CMK (cell line): ENCODE measurements at regions not wholly inside any gene's neighbourhood (a gene's known extent, or its start where the extent isn't known, plus 50 kb on each side); places are given as distances from the start of the nearest gene placed in this dataset.
"Not testable (repeated sequence)": the region's sequence is repeated elsewhere in the genome, so short reads cannot be mapped to it uniquely, and the experiment has no call there.

ENCODE experiments used
- DNase-seq: peaks from one replicate; pipeline ENCODE4 v3.0.0-alpha.2; 2010; ENCODE audit warnings: low read depth

DNA sequence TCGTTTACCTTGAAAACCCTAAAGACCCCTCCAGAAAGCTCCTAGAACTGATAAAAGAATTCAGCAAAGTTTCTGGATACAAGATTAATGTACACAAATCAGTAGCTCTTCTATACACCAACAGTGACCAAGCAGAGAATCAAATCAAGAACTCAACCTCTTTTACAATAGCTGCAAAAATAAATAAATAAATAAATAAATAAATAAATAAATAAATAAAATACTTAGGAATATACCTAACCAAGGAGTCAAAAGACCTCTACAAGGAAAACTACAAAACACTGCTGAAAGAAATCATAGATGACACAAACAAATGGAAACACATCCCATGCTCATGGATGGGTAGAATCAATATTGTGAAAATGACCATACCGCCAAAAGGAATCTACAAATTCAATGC lies 186.8 kb upstream of the EOLA2 start:
- DNase-seq: not testable (repeated sequence)

DNA sequence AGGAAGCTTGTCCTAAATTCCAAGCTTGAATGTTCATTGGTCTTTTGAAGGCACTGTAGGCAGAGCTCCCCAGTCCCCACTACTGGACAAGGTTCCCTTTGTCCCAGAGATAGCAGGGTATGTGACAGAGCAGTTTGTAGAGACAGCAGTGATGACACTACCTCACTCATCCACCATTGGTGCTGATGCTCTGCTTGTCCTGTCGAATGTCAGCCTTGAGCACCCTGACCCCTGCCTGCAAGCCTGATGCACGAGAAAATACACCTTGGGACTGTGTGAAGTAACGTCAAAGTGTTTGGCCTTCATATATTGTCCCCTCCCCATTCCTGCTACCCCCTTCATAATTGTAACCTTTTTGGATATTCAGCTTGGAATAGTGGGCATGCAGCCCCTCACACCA lies 188.9 kb upstream of the EOLA2 start:
- DNase-seq: no peak

DNA sequence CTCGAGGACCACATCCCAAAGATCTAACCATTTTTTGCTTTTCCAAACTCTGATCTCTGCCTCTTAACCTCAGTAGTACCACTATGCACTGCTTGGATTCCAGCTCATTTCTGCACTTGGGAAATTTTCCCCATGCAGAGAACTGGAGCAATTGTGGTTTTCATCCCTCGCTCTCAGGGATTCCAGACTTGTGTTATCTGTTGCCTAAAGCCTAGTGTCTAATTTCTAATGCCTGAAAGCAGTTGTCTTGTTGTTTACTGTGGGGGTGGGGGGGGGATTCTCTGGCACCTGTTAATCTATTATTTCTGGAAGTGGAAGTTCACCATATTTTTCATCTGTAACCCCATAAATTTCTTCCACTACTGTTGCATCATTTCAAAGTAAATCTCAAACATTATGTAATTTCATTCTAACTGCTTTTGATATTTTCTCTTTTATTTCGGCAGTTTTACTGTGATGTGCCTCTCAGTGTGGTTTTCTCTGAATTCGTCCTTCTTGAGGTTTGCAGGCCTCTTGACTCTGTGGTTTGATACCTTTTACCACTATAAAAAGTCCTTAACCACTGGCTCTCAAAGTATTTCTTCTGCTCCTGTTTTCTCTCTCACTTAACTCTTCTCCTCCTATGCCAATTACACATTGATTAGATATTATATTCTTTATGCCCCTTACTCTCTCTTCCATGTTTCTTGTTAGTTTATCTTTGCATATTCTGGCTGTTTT lies 205.6 kb upstream of the EOLA2 start:
- DNase-seq: no peak

DNA sequence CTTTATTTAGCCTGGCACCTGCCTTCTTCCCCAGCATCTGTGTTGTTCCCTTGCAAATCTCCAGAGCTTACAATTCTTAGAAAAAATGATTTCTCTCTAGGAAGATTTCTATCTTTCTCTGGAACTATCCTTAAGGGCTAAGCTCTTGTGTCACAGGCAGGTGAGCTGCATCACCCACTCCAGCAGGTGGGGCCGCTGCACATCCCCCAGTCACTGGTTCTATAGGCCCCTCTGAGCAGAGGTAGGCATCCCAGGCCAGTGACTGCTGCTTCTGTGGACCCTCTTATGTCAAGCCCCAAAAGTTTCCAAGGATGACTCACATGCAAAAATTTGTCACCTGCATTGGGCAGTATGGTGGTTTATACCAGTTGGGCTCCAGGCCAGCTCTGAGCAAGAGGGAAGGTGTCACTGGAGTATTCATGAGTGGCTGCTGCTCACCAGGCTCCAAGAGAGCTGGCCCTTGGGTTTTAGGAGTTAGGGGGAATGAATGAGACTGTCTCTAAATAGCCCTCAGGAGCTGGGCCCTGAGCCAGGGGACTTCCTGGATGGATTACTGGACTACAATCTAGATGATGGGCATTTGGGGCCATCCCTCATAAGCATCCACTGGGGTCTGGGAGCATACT lies 208.1 kb upstream of the EOLA2 start:
- no peak for DNase-seq

DNA sequence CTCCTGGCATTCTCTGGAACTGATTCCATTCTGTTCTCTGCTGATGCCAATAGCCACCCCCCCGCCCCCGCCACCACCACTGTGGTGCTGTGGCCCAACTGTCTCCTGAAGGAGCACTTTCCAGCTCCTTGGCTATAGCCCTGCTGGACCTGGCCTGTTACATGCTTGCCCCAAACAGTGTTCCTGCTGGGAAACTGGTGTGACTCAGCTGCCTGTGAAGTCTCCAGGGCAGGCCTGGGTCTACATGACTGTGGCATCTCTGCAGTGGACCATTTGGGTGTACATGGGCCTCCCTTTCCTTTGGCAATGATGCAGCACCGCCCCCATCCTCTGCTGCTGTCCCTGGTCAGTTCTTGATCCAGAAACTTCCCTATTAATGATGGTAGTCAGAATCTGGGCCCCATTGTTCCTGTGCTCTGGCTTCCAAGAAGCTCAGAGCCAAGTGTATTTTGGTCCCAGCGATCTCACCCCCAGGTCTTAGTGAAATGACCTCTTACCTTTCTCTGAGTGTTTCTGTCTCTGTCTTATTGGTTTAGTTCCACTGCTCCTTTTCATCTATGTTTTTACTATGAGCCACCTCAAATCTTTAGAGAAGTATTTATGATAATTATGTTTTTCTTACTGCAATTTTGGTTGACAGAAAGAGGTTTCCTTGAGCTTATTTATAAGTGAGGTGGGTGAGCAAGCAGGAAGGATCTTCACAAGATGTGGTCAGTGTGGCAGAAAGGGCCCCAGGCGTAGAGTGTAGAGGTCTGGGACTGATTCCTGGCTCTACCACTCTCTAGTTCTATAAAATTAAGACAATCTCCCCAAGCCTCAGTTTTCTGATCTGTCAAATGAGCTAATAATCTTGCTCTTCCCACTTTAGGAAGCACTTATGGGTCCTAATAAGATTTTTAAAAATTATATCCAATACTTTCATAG lies 210.7 kb upstream of the EOLA2 start:
- DNase-seq: no peak

DNA sequence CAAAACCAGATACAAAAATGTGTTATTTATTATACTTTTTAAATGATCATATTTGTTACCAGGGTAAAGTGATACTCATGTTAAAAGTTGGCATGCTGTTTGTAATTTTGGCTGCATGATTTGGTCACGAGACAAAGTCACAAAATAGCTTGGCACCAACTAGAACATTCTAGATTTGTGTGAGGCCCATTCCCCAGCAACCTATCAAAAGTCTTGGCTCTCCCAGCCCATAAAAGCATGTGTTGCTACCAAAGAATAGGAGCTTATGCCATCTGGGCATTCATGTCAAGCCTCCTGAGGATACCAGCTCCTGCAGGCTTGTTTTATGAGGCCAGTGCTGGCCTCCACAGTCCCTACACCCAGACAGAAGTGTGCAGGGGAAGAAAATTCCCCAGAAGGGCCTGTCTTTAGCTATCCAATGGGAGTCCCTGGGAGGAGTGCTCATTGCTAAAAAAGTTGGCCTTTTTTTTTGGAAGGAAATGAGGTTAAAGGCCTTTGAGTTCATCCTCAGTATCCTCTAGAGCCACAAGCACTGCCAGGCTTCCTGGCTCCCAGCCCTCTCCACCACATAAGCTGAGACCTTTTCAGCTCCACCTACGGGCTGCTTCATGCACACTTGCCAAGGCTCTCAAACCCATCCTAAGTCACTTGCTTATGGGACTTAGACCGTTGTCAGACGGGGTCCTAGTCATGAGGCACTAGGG lies 211.9 kb upstream of the EOLA2 start:
- no peak for DNase-seq

DNA sequence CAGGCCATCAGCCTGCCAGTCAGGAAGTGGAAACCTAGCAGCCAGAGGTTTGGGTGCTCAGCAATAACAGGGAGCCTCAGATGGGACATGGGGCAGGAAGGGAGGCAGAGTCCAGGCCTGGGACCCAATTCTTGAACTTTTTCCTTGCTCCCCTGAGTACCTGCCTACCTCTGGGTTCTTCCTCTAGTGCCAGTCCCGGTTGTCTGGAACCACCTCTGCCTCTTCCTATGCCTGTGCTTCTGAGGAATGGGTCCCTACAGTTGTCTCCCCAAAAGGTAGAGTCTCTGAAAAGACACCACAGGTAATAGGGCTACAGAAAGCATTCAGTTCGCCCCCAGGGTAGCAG lies 212.4 kb upstream of the MAMLD1 start:
- DNase-seq: no peak

DNA sequence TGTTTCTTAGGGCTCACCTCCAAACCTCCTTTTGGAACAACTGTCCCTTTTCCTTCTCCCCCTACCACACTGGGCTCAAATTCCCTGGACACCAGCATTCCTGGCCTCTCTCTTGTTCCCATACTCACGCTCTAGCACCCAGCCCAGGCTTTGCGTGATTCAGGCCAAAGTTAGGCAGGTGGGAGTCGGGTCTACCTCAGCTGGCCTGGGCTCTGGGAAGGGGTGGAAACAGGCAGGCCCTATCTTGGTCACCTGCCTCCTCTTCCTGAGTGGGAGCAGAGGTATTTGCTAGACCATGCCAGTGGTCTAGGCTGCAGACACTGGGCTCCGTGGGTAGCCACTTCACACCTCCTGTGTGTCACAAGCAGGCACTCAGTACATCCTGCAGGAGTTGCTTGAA lies 211.1 kb upstream of the MAMLD1 start:
- DNase-seq: no peak

DNA sequence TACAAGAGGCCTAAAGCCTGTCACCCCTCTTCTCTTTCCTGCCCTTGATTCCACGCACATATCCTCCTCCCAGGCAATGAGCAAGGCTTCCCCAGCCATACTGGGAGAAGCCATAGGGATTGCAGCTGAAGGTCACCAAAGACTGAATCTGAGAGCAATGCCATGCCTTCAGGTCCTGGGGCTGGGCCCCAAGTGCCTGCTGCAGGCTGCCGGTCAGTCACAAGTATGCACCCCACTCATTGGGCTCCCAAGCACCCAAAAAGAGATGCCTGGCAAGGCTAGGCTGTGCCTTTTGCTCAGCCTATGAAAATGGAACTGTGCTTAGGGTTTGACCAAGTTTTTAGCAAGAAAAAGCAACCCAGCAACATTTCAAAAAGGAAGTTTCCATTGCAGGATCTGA lies 210.6 kb upstream of the MAMLD1 start:
- DNase-seq: no peak

DNA sequence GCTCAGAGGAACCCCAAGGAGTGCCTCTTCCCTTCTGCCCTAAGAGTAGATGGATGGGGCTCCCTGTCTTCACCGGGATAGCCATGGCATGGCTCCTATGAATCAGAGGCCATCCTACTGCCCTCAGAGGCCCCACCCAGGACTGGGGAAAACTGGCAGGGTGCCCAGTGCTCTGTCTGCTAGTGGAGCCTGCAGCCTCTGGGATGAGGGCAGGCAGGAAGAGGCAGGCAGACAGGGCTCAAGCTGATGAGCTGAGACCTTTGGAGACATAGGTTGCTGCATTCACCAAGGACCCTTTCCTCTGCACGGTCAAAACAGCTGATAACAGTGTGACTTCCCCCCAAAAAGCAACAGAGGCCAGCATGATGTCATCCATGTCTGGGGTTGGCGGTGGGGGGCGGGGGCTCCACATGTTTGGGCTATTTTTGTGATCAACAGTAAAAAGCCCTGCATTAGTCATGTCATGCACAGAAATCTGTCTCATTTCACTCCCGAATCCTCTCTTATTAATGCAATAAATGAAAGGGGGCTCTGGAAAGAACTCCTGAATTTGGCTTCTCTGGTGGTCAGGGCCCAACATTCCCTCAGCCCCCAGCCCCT lies 207.6 kb upstream of the MAMLD1 start:
- DNase-seq: no peak

DNA sequence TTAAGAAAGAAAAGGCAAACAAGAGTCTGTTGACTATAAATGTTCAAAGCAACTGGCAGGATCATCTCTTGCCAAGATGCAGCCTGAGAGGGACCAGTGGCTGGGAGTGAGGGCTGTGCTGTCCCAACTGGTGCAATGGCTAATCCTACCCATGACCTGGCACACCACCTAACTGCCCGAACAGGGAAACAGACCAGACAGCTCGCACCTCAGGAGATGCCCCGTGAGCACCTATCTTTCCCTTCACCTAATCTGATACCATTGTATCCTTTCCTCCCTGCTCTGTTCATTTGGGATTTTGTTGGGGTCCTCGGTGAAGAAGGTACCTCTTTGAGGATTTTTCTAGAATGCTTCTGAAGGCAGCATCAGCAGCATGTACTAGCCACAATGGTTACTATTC lies 206.5 kb upstream of the MAMLD1 start:
- DNase-seq: no peak

DNA sequence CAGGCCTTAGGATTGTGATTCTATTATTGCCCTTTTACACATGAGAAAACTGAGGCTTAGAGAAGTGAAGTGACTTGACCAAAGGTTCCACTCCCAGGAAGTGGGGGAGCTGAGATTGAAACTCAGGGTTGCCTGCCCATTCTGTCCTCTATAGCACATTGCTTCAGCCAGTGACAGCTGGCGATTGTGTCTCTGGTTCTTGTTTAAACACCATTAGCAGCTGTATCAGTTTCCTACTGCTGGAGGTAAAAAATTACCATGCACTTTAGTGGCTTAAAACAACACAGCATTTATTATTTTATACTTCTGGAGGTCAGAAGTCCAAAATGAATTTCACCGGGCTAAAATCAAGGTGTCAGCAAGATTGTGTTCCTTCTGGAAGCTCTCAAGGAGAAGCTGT lies 205.8 kb upstream of the MAMLD1 start:
- no peak for DNase-seq

DNA sequence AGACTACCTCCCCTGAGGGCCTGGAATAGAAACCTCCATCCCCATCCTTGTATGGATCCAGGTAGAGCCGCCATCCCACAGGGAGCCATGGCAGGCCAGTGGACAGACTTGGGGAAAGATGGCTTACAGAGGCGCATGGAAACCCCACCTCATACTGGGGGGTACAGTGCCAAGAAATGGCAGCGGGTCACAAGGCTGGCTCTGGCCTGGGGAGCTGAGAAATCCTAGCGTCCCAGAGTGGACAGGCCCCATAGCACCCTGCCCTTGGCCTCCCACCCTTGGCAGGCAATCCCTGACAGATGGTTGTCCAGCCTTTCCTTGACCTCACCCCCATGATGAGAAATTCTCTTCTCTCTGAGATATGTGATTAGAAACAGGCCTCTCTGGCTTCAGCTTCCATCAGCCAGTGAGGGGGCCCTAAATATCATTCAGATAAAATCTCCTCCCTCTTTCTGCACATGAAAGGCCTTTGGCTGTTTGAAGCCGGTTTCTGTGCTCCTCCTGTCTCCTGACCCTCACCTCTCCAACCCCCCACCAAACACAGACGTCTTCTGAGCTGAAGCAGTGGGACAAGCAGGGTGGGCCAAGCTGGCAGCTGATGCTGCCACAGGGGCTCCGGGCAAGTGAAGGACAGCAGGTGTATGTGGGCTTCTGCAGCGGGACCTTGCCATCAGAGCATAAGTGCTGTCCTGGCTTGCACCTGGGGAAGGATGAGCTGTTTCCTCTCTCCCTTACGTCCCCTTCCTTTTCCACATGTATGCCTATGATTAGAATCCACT lies 204.4 kb upstream of the MAMLD1 start:
- DNase-seq: no peak

DNA sequence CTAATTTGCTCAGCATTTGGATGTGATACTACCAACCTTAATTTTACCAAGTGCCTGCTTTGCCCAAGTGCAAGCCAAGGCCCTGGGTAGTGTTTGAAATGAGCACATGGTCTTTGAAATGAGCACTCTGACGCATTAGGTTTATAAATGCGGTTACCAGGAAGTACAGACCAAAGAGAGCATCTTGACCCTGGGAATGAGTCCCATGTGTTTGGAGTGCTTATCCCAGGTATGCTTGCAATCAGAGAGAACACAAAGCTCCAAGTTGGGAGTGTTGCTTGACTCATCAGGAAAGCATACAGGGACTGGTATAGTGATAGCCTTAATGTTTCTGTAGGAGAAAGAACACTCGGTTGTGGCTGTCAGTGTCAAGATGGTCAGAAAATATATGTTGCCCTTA lies 203.6 kb upstream of the MAMLD1 start:
- DNase-seq: no peak

DNA sequence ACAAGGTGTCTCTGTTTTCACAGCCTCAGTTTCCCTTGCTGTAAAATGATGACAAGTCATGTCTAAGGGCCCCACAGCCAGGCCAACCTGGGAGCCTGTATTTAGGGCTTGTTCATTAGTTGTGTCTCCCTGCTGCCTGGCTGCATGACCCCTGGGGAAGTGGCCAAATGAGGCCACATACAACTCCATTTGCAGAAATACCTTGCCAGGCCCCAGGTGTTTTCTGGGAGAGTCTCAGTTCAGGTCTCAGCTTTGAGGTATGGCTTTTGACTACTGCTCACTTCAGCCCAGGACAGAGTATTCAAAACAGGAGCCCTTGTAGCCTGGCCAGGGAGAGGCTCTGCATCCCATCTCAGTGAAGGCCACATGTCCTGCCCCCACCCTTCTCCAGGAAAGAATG lies 202.5 kb upstream of the MAMLD1 start:
- no peak for DNase-seq

DNA sequence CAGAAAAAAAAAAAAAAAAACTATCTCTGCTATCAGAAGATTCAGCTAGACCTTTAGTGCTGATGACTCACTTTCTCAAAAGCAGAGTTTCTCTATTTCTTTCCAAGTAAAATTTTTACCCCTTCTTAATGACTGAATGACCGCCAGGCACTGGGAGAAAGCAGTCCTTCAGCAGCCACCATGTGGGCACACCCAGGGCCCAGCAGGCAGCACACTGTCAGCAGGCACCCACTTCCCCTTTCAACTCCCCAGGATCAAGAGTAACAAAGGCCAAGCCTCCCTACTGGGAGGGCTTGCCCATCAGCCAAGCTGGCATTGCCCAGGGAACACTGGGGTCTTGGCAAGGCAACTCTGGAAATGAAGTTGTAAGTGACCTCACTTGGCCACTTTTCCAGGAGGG lies 201.9 kb upstream of the MAMLD1 start:
- no peak for DNase-seq

DNA sequence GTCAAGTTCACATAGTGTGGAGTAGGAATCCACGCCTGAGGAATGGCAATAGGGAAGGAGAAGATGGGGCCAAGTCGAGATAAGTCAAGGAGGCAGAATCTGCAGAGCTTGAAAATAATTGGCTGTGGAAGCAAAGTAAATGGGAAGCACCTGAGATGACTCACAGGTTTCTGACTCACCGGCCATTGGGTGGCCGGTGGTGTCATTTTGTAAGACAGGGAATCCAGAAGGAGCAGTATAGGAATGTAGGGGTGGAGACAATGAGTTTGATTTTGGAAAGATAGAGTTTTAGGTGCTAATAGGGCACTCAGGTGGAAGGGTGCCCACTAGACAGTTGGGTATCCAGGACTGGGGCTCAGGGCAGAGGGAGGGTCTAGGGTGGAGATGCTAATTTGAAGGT lies 201.0 kb upstream of the MAMLD1 start:
- DNase-seq: no peak

DNA sequence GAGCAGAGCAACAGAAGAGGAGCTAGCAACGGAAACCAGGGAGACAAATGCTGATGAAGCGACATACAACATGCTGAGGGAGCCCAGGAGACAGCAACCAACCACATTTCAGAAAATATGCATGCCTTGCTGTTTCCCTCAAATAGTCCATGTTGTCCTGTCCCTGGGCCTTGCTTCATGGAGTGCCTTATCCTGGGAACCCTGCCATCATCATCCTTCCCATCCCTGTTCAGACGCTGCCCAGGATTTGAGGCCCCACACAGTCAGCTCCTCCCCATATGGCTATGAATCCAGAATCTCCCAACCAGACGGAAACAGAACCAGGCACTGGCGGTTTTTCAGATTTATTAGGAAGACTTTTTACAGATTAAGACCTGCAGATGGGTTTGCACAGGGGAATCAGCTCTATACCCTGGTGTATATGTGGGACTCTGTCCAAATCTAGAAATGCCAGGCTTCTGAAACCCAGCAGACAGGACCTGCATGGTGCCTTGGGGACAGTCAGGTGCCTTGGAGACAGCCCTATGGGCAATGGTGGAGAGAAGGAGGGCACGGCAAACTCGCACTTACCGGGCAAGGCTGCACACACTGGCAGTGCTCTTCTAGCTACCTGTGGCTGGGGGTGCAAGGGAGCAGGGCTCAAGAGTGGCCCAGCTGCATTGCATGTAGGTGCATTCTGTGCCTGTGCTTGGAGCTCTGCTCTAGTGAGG lies 199.7 kb upstream of the MAMLD1 start:
- no peak for DNase-seq

DNA sequence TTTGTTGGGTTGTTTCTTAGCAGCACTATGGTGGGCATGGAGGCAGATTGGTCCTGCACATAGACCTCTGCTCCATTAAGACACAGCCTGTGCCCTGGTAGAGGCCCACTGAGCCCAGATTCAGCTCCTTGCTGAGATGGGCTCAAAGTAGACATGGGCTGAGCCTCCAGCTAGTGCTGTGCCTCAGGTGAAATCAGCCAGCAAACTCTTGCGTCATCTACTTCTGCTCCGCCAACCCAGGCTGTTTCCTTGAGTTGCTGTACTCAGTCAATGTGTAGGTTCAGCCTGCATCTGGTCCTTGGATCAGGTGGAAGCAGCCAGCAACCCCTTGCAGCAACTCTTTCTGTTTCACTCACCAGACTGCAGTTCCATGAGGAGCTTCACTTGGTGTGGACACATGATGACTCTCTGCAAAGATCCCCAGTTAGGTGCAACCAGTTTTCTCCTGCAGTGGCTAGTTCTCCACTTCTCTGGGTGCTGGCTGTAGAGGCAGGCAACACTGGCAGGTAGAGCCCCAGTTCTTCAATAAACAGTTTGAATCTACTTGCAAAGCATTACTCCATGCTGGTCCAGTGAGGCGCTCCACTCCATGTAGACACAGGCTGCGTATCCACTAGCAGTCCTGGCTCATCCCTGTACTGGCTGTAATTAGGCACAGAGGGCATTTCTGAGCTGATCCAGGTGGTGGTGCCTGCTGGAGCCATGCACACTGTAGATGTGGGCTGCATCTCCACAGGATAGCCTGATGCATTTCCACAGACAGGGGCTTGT lies 199.0 kb upstream of the MAMLD1 start:
- no peak for DNase-seq
